Stomach (tissue), 8 donors: ENCODE measurements at regions not wholly inside any gene's neighbourhood (a gene's known extent, or its start where the extent isn't known, plus 50 kb on each side); places are given as distances from the start of the nearest gene placed in this dataset.

Source experiments
- DNase-seq, 2 donors: peaks; one replicate each; pipeline versions ENCODE4 v3.0.0 to v3.0.0-alpha.2; 2013 to 2019
- H3K27ac ChIP-seq, 5 donors: fragments of 200-600 bp in 4 of 5; sonication (generic) in 4 of 5; one replicate each; pipeline ENCODE4 v1.5.1; 2013 to 2019; ENCODE audit warnings: mild to moderate bottlenecking in 1 of 5, moderate library complexity in 1 of 5
- H3K27me3 ChIP-seq, 3 donors: fragments of 200-600 bp; sonication (generic); one replicate each; pipeline ENCODE4 v1.5.1; 2017 to 2019; ENCODE audit warnings: mixed run types in 1 of 3
- H3K36me3 ChIP-seq, 4 donors: fragments of 200-600 bp; sonication (generic); 1 replicate in 3 of 4; 2 replicates in 1 of 4; pipeline ENCODE4 v1.5.1; 2016 to 2019
- H3K4me1 ChIP-seq, 4 donors: fragments of 200-600 bp; sonication (generic); one replicate each; pipeline ENCODE4 v1.5.1; 2016 to 2019
- H3K4me3 ChIP-seq, 4 donors: fragments of 200-600 bp; sonication (generic) in 3 of 4; one replicate each; pipeline ENCODE4 v1.5.1; 2016 to 2019; ENCODE audit warnings: mild to moderate bottlenecking in 1 of 4
- H3K9me3 ChIP-seq, 4 donors: fragments of 200-600 bp; sonication (generic); one replicate each; pipeline ENCODE4 v1.5.1; 2016 to 2019
- CTCF ChIP-seq, 7 experiments: fragments of 450-650 bp in 4 of 7; fragments of 200-600 bp in 3 of 7; sonication (generic) in 3 of 7; IDR thresholded peaks; one replicate each; pipeline ENCODE4 v1.5.1; 2016 to 2019; ENCODE audit warnings: antibody characterized with exemption in 7 of 7, control low read depth in 2 of 7, mild to moderate bottlenecking in 1 of 7
- EP300 ChIP-seq: sonication (generic); formaldehyde crosslinking; IDR thresholded peaks from one replicate; pipeline ENCODE4 v1.6.1; 2017; ENCODE audit warnings: antibody characterized with exemption
- POLR2A ChIP-seq, 4 donors: fragments of 450-650 bp; IDR thresholded peaks; one replicate each; pipeline ENCODE4 v1.6.1; 2016; ENCODE audit warnings: antibody characterized with exemption in 4 of 4, control low read depth in 2 of 4, mild to moderate bottlenecking in 1 of 4, moderate library complexity in 1 of 4
- POLR2AphosphoS5 ChIP-seq, 3 donors: sonication (generic); formaldehyde crosslinking; IDR thresholded peaks; one replicate each; pipeline ENCODE4 v1.6.1; 2016; ENCODE audit warnings: antibody characterized with exemption in 3 of 3
- WGBS, 5 donors: extraction: QIAGEN DNeasy Blood & Tissue Kit in 3 of 5; methylation state at CpG; one replicate each; pipeline versions ENCODE4 v1.1.5 to v1.1.7; 2013 to 2018; 5-methylcytosine and 5-hydroxymethylcytosine counted together
- intact Hi-C: fragments of 100-400 bp; cut with DNase I; formaldehyde crosslinking; loops from one replicate; pipeline ENCODE4 v1.15.1; 2023; ENCODE audit warnings: low total_unique reads
- donor health status: healthy with polysubstance abuse.
- donor health status: Bipolar disorder and iron deficiency.
- donor health status: healthy.

GRCh38 chr4:24285759-24286158, 298.6 kb downstream of the DHX15 start:
- Histone ChIP-seq H3K27ac (no peak overlapping the region), H3K4me1 (no peaks in the 10 kb centered on the region), H3K36me3 (no peaks in the 10 kb centered on the region), H3K27me3 (no peaks in the 10 kb centered on the region), H3K4me3 (no peak overlapping the region), H3K9me3 (no peaks in the 10 kb centered on the region)
- 65 to 80% (median 72%) methylated on average over 4 of the region's 4 CpGs for WGBS, 5 donors
- DNase-seq, result no peak
- TF ChIP-seq CTCF (IDR thresholded peaks at IDR 0.05), result no peak
- no peak for TF ChIP-seq POLR2A (IDR thresholded peaks at IDR 0.05)
- no peak for TF ChIP-seq POLR2AphosphoS5 (IDR thresholded peaks at IDR 0.05)
- TF ChIP-seq EP300, result no peak
- intact Hi-C loops, result no loop called here

GRCh38 chr4:24282446-24282845, 301.9 kb downstream of the DHX15 start:
- intact Hi-C loops, result no loop called here
- TF ChIP-seq CTCF (IDR thresholded peaks at IDR 0.05) (no peak), POLR2A (IDR thresholded peaks at IDR 0.05) (no peak), POLR2AphosphoS5 (IDR thresholded peaks at IDR 0.05) (no peak), EP300 (no peak)
- H3K27ac ChIP-seq, result no peak overlapping the region
- no peaks in the 10 kb centered on the region for H3K27me3 ChIP-seq
- WGBS, 5 donors, result 74 to 83% (median 79%) methylated on average over 5 of the region's 5 CpGs
- no peak for DNase-seq
- H3K36me3 ChIP-seq, result no peaks in the 10 kb centered on the region
- peaks cover 0 to 10% (median 0%) of the 10 kb centered on the region in 4 donors for H3K4me1 ChIP-seq
- no peak overlapping the region for H3K4me3 ChIP-seq
- H3K9me3 ChIP-seq, result no peaks in the 10 kb centered on the region

- Histone ChIP-seq H3K27me3 (no peaks in the 10 kb centered on the region), H3K4me1 (peaks cover 0 to 10% (median 0%) of the 10 kb centered on the region in 4 donors), H3K9me3 (no peaks in the 10 kb centered on the region), H3K4me3 (no peak overlapping the region), H3K27ac (no peak overlapping the region), H3K36me3 (no peaks in the 10 kb centered on the region)
- intact Hi-C loops, result no loop called here
- no peak for DNase-seq
- TF ChIP-seq EP300, result no peak
- TF ChIP-seq POLR2A (IDR thresholded peaks at IDR 0.05), result no peak
- TF ChIP-seq CTCF (IDR thresholded peaks at IDR 0.05), result no peak
- TF ChIP-seq POLR2AphosphoS5 (IDR thresholded peaks at IDR 0.05), result no peak
- WGBS, 5 donors, result 33 to 53% (median 37%) methylated on average over 9 of the region's 9 CpGs
These were observed 304.4 kb downstream of the DHX15 start for GRCh38 chr4:24279911-24280375.

- WGBS, 5 donors, result 71 to 85% (median 78%) methylated on average over 8 of the region's 8 CpGs
- intact Hi-C loops, result no loop called here
- H3K9me3 ChIP-seq, result no peaks in the 10 kb centered on the region
- no peak for TF ChIP-seq EP300
- TF ChIP-seq POLR2A (IDR thresholded peaks at IDR 0.05), result no peak
- no peak for TF ChIP-seq POLR2AphosphoS5 (IDR thresholded peaks at IDR 0.05)
- TF ChIP-seq CTCF (IDR thresholded peaks at IDR 0.05), result no peak
- no peak overlapping the region for H3K4me3 ChIP-seq
- no peaks in the 10 kb centered on the region for H3K36me3 ChIP-seq
- peaks cover 0 to 10% (median 0%) of the 10 kb centered on the region in 4 donors for H3K4me1 ChIP-seq
- no peak for DNase-seq
- no peak overlapping the region for H3K27ac ChIP-seq
- no peaks in the 10 kb centered on the region for H3K27me3 ChIP-seq
These were observed 304.9 kb downstream of the DHX15 start for GRCh38 chr4:24279469-24279868.
